A673 (cell line): ENCODE measurements at regions not wholly inside any gene's neighbourhood (a gene's known extent, or its start where the extent isn't known, plus 50 kb on each side); places are given as distances from the start of the nearest gene placed in this dataset.

Source experiments
- CTCF ChIP-seq: fragments of 300-800, 200-600 bp; sonication (generic); conservative IDR thresholded peaks from 2 replicates; pipeline ENCODE4 v1.5.1; 2017; ENCODE audit warnings: low read depth, mild to moderate bottlenecking, antibody characterized with exemption, low read length, moderate library complexity, mixed read lengths
- EZH2 ChIP-seq: fragments of 200-600 bp; sonication (generic); IDR thresholded peaks from 2 replicates; pipeline ENCODE4 v1.6.1; 2017; ENCODE audit warnings: borderline replicate concordance, low read depth, mild to moderate bottlenecking, mixed read lengths, antibody characterized with exemption, low read length; ENCODE audit not compliant: poor library complexity, severe bottlenecking

GRCh38 chr2:152254486-152254885 is 78.9 kb upstream of the STAM2 start:
- no peak for TF ChIP-seq CTCF
- no peak for TF ChIP-seq EZH2
